K562 (cell line): ENCODE measurements at regions not wholly inside any gene's neighbourhood (a gene's known extent, or its start where the extent isn't known, plus 50 kb on each side); places are given as distances from the start of the nearest gene placed in this dataset.

Experiments
- ATAC-seq: fragments of 200-7000 bp; cut with Tn5 transposase; 3 replicates; pipeline ENCODE4 v1.9.1; 2020; ENCODE audit warnings: moderate library complexity
- BruUV-seq: library from RNA; stranded (reverse); fragments of 400-500 nt; replicated peaks from 2 replicates; lab custom pipeline; 2021; lab: Mats Ljungman, UMichigan
- CTCF ChIA-PET: fragments of 300-600 bp; formaldehyde crosslinking; extraction: SDS; loops from one replicate; lab custom pipeline; 2021; ENCODE audit warnings: low intra/inter-chr PET ratio; lab: Yijun Ruan, JAX
- POLR2A ChIA-PET: fragments of 300-600, 350-650 bp; sonication (Branson Sonifier 250); formaldehyde crosslinking; extraction: SDS; loops from one replicate; lab custom pipeline; 2021; ENCODE audit warnings: antibody characterized with exemption, inconsistent platforms; lab: Yijun Ruan, JAX
- DNase-seq, 4 experiments: peaks; one replicate each; pipeline versions ENCODE4 v3.0.0 to v3.0.0-alpha.2; 2011 to 2018; ENCODE audit warnings: low spot score in 3 of 4, mixed read lengths in 3 of 4; ENCODE audit errors: extremely low read depth in 1 of 4
- FAIRE-seq: peaks from 2 replicates; lab custom pipeline; 2011; peaks lifted over from hg19 to GRCh38; lab: Jason Lieb, UNC
- H2AFZ ChIP-seq: 2 replicates; pipeline ENCODE4 v1.6.0; 2011; ENCODE audit warnings: low read depth, low read length, control low read depth, inconsistent platforms
- H3K27ac ChIP-seq: fragments of 200-600 bp; 3 replicates; pipeline ENCODE4 v1.8.0; 2011; ENCODE audit warnings: low read depth, mild to moderate bottlenecking, control low read depth, inconsistent platforms, low read length, moderate library complexity, mixed read lengths; ENCODE audit errors: extremely low read depth
- H3K27me3 ChIP-seq, 2 experiments: fragments of 300-600 bp in 1 of 2; 2 replicates in 1 of 2; 3 replicates in 1 of 2; pipeline versions ENCODE4 v1.6.0 to v1.8.0; 2011; ENCODE audit warnings: inconsistent platforms in 2 of 2, low read length in 2 of 2, mild to moderate bottlenecking in 1 of 2, mixed read lengths in 1 of 2, moderate library complexity in 1 of 2; ENCODE audit not compliant: control insufficient read depth in 2 of 2, insufficient read depth in 2 of 2
- H3K36me3 ChIP-seq: fragments of 300-600 bp; 3 replicates; pipeline ENCODE4 v1.8.0; 2011; ENCODE audit warnings: mild to moderate bottlenecking, low read length, inconsistent platforms; ENCODE audit not compliant: control insufficient read depth, insufficient read depth
- H3K4me1 ChIP-seq, 2 experiments: fragments of 200-600 bp in 1 of 2; replicated peaks in 1 of 2; 2 replicates in 1 of 2; 3 replicates in 1 of 2; pipeline versions ENCODE4 v1.5.1 to v1.8.0; 2011; ENCODE audit warnings: inconsistent platforms in 2 of 2, low read length in 2 of 2, mild to moderate bottlenecking in 1 of 2, mixed read lengths in 1 of 2, moderate library complexity in 1 of 2; ENCODE audit not compliant: control insufficient read depth in 2 of 2, insufficient read depth in 2 of 2
- H3K4me2 ChIP-seq: 2 replicates; pipeline ENCODE4 v1.6.1; 2011; ENCODE audit warnings: low read length, control low read depth, inconsistent platforms, mixed read lengths; ENCODE audit not compliant: insufficient read depth
- H3K4me3 ChIP-seq: fragments of 200-600 bp; sonication (generic), shearing (Covaris generic); 2 replicates; pipeline ENCODE4 v1.5.1; 2016; ENCODE audit warnings: control low read depth, inconsistent platforms
- H3K79me2 ChIP-seq: fragments of 200-600 bp; 3 replicates; pipeline ENCODE4 v1.8.0; 2011; ENCODE audit warnings: low read length, inconsistent platforms; ENCODE audit not compliant: control insufficient read depth, insufficient read depth
- H3K9ac ChIP-seq, 2 experiments: 2 replicates each; pipeline versions ENCODE4 v1.6.0 to v1.6.1; 2011; ENCODE audit warnings: low read depth in 2 of 2, low read length in 2 of 2, control low read depth in 1 of 2, inconsistent platforms in 1 of 2, mild to moderate bottlenecking in 1 of 2, mixed read lengths in 1 of 2; ENCODE audit not compliant: insufficient read depth in 1 of 2
- H3K9me1 ChIP-seq: one replicate; pipeline ENCODE4 v1.6.0; 2011; ENCODE audit warnings: inconsistent platforms, mild to moderate bottlenecking, low read length, moderate library complexity; ENCODE audit not compliant: control insufficient read depth, insufficient read depth
- H3K9me3 ChIP-seq: replicated peaks from 2 replicates; pipeline ENCODE4 v1.5.1; 2011; ENCODE audit warnings: low read depth, low read length, inconsistent platforms; ENCODE audit not compliant: control insufficient read depth, insufficient read depth
- H4K20me1 ChIP-seq: replicated peaks from 2 replicates; pipeline ENCODE4 v1.6.1; 2011; ENCODE audit warnings: low read length, inconsistent platforms, mixed read lengths; ENCODE audit not compliant: control insufficient read depth, insufficient read depth
- FOXJ2 ChIP-seq: fragments of 200-800 bp; sonication (Bioruptor generic); IDR thresholded peaks from 2 replicates; pipeline ENCODE4 v1.6.1; 2016; ENCODE audit warnings: missing genetic modification characterization, missing compliant biosample characterization
- FOXM1 ChIP-seq, 2 experiments: fragments of 450-650 bp in 1 of 2; sonication (generic) in 1 of 2; formaldehyde crosslinking in 1 of 2; IDR thresholded peaks; 2 replicates each; pipeline versions ENCODE4 v1.6.1 to v1.9.0; 2017 to 2022; ENCODE audit warnings: low read depth in 2 of 2, mild to moderate bottlenecking in 2 of 2, missing genetic modification reagents in 1 of 2, moderate library complexity in 1 of 2
- FOXP1 ChIP-seq: sonication (generic); formaldehyde crosslinking; IDR thresholded peaks from 2 replicates; pipeline ENCODE4 v1.8.0; 2022; ENCODE audit warnings: mild to moderate bottlenecking, missing genetic modification reagents
- ZBTB9 ChIP-seq: fragments of 450-650 bp; formaldehyde crosslinking; IDR thresholded peaks from 2 replicates; pipeline ENCODE4 v1.4.0; 2020; ENCODE audit warnings: mild to moderate bottlenecking, moderate library complexity
- ZNF140 ChIP-seq: fragments of 250-450 bp; sonication (Bioruptor Pico); IDR thresholded peaks from 2 replicates; pipeline ENCODE4 v1.8.0; 2021; ENCODE audit warnings: moderate library complexity, mild to moderate bottlenecking, inconsistent platforms
- WGBS: fragments of 100-300 bp; shearing (Covaris generic); methylation state at CpG from one replicate; pipeline ENCODE4 v1.1.6; 2016; ENCODE audit warnings: low coverage, mixed read lengths; ENCODE audit not compliant: insufficient coverage; ENCODE audit errors: missing lambda C conversion rate; 5-methylcytosine and 5-hydroxymethylcytosine counted together
- in situ Hi-C: fragments of 300-500 bp; cut with MboI; formaldehyde crosslinking; loops from 4 replicates; pipeline ENCODE4 v1.15.0; 2018; ENCODE audit warnings: inconsistent platforms, mixed read lengths
- intact Hi-C: fragments of 100-400 bp; cut with micrococcal nuclease; formaldehyde crosslinking; loops from 2 replicates; pipeline ENCODE4 v1.14.2; 2022

GRCh38 chr6:25186919-25187318 is 92.3 kb upstream of the CARMIL1 start:
- no peaks in the 10 kb centered on the region for H4K20me1 ChIP-seq
- ChIA-PET POLR2A (interaction anchor here (0.7 kb wide), 1 partner anchor 1298 kb away, joined by 3 read pairs; no protein-coding TSS in a partner anchor), CTCF (no interaction called here)
- no peak overlapping the region for H3K9ac ChIP-seq
- H3K9me1 ChIP-seq = no peaks in the 10 kb centered on the region
- no peak overlapping the region for H2AFZ ChIP-seq
- H3K79me2 ChIP-seq = no peaks in the 10 kb centered on the region
- H3K36me3 ChIP-seq = no peaks in the 10 kb centered on the region
- H3K4me1 ChIP-seq = no peaks in the 10 kb centered on the region
- peaks cover 0 to 8% of the 10 kb centered on the region in 2 experiments; a peak in 1 of 5 replicates for H3K27me3 ChIP-seq
- no TSS peak for BruUV-seq
- TF ChIP-seq ZBTB9 = no peak
- no peak for TF ChIP-seq FOXP1
- no peak for TF ChIP-seq FOXM1 (IDR thresholded peaks at IDR 0.05; ENCODE audit: low read depth)
- no peak for TF ChIP-seq FOXM1 (CRISPR knock-in tag; IDR thresholded peaks at IDR 0.05; ENCODE audit: low read depth)
- TF ChIP-seq ZNF140 = no peak
- no peak for TF ChIP-seq FOXJ2 (tag)
- H3K9me3 ChIP-seq = no peaks in the 10 kb centered on the region
- intact Hi-C loops = no loop called here
- 0% methylated on average over 2 of the region's 2 CpGs for WGBS
- no peak overlapping the region for H3K27ac ChIP-seq
- DNase-seq (no peak), FAIRE-seq (no peak), ATAC-seq (no peak)
- no peak overlapping the region for H3K4me3 ChIP-seq
- no peak overlapping the region for H3K4me2 ChIP-seq
- in situ Hi-C loops = no loop called here
